DOHH2 (cell line): ENCODE measurements at regions not wholly inside any gene's neighbourhood (a gene's known extent, or its start where the extent isn't known, plus 50 kb on each side); places are given as distances from the start of the nearest gene placed in this dataset.

Source experiments
- EZH2phosphoT487 ChIP-seq: fragments of 200-600 bp; sonication (generic); IDR thresholded peaks from 2 replicates; pipeline ENCODE4 v1.6.1; 2017; ENCODE audit warnings: borderline replicate concordance, mild to moderate bottlenecking, antibody characterized with exemption, low read length, moderate library complexity, mixed read lengths
- TF ChIP-seq, protein P1 (sequence below): fragments of 200-600 bp; sonication (generic); IDR thresholded peaks from one replicate; pipeline ENCODE4 v1.5.1; 2014; ENCODE audit warnings: antibody characterized with exemption, mild to moderate bottlenecking, low read depth, low read length; ENCODE audit not compliant: poor library complexity, severe bottlenecking

DNA sequence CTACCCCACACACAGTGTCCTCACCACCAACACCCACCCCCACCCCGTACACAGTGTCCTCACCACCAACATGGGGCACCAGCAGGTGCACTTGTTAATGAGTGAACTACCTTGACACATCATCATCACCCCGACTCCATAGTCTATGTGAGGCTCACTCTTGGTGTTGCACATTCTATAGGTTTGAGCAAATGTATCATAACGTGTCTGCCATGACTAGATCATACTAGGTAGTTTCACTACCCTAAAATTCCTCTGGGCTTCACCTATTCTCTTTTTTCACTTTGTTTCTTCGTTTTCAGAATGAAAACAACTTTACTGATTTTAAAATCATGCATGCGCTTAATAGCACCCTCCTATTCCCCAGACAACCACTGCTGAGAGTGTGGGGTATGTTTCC lies 102.6 kb upstream of the SLC6A6 start:
- TF ChIP-seq, protein P1, sequence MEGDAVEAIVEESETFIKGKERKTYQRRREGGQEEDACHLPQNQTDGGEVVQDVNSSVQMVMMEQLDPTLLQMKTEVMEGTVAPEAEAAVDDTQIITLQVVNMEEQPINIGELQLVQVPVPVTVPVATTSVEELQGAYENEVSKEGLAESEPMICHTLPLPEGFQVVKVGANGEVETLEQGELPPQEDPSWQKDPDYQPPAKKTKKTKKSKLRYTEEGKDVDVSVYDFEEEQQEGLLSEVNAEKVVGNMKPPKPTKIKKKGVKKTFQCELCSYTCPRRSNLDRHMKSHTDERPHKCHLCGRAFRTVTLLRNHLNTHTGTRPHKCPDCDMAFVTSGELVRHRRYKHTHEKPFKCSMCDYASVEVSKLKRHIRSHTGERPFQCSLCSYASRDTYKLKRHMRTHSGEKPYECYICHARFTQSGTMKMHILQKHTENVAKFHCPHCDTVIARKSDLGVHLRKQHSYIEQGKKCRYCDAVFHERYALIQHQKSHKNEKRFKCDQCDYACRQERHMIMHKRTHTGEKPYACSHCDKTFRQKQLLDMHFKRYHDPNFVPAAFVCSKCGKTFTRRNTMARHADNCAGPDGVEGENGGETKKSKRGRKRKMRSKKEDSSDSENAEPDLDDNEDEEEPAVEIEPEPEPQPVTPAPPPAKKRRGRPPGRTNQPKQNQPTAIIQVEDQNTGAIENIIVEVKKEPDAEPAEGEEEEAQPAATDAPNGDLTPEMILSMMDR, result no peak
- no peak for TF ChIP-seq EZH2phosphoT487
